ENCODE measurements at regions not wholly inside any gene's neighbourhood (a gene's known extent, or its start where the extent isn't known, plus 50 kb on each side); places are given as distances from the start of the nearest gene placed in this dataset.

DNA sequence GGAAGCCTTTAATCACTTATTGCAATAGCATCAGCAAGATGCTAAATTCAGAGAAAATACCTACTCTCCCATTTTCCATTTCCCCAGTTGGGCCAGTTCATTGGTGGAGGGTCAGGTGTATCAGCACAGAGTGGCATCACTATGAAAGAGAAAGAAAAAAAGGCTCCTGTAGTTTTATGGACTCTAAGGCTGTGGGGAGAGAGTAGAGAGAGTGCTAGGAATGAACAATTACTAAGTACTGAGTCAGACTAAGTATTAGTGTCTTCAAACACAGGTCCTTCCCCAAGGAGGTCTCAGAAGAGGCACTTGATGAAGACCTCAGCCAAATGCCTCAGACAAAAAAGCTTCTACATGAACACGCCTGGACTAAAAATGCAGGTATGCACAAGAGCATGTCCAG is 1061.9 kb downstream of the FSTL5 start:
- no peak for DNase-seq

DNA sequence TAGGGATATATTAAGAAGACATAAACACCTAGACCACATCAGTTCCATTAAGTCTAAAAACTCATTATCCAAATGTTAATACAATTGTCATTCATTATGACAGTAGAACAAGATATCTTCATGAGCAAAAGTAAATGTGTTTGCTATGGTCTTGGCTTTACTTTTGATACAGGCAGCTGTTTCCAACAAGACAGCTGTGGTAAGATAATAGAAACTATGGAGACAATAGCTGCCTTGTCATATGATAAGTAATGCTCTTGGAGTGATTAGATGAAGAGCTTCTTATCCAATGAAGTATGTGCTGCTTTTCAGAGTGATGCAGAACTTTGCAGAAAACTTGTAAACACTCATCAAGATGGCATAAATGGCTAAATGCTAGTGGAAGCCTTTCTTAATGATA is 1066.0 kb downstream of the FSTL5 start:
- DNase-seq: no peak

DNA sequence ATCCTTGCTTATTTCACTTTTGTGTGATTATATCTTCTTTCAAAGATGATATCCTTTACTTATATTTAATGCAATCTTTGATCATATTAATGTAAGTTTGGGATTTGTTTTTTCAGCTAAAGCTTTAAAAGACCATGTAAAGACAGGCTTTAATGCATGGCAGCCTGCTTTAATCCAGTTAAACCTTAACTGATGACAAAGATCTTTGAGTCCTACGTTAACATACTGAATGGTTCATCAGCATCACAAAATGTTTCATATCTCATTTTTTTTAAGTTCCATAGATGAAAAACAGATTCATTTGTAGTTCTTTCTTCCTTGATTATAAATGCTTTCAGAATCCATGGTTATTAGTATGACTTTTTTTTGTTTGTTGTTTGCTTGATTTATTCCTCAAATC is 1102.8 kb downstream of the FSTL5 start:
- no peak for DNase-seq

Data from NCI-H1105 treated with DMSO at 0.1 percent for 48 hours (cell line).